Tibial nerve (tissue), 3 donors: ENCODE measurements at regions not wholly inside any gene's neighbourhood (a gene's known extent, or its start where the extent isn't known, plus 50 kb on each side); places are given as distances from the start of the nearest gene placed in this dataset.

ENCODE experiments used
- POLR2A ChIP-seq, 2 donors: fragments of 450-650 bp; IDR thresholded peaks; one replicate each; pipeline ENCODE4 v1.6.1; 2017; ENCODE audit warnings: antibody characterized with exemption in 2 of 2, mild to moderate bottlenecking in 2 of 2, moderate library complexity in 2 of 2
- TF ChIP-seq, protein P1 (sequence below), 5 experiments: fragments of 200-600 bp in 3 of 5; fragments of 450-650 bp in 2 of 5; sonication (generic) in 3 of 5; IDR thresholded peaks; one replicate each; pipeline ENCODE4 v1.5.1; 2016 to 2019; ENCODE audit warnings: antibody characterized with exemption in 5 of 5, mild to moderate bottlenecking in 3 of 5, moderate library complexity in 2 of 5

DNA sequence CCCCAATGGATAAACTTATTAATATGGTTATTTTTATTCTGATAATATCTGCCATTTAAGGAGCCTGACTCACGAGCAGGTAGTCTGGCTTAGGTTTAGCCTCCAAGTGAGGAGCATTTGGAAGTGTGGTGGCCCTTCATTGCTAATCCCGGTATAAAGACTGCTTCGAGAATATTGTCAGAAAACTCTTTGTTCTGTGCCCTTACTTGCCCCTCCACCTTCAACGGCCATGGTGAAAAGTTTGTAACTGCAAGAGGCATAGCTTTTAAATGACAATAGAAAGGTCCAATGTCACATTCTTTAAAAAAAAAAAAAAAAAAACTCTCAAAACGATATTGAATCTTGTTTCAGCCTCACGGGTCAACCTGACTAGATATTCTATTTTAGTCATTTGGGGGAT lies 157.4 kb upstream of the PROX1 start:
- TF ChIP-seq, protein P1, sequence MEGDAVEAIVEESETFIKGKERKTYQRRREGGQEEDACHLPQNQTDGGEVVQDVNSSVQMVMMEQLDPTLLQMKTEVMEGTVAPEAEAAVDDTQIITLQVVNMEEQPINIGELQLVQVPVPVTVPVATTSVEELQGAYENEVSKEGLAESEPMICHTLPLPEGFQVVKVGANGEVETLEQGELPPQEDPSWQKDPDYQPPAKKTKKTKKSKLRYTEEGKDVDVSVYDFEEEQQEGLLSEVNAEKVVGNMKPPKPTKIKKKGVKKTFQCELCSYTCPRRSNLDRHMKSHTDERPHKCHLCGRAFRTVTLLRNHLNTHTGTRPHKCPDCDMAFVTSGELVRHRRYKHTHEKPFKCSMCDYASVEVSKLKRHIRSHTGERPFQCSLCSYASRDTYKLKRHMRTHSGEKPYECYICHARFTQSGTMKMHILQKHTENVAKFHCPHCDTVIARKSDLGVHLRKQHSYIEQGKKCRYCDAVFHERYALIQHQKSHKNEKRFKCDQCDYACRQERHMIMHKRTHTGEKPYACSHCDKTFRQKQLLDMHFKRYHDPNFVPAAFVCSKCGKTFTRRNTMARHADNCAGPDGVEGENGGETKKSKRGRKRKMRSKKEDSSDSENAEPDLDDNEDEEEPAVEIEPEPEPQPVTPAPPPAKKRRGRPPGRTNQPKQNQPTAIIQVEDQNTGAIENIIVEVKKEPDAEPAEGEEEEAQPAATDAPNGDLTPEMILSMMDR (IDR thresholded peaks at IDR 0.05): no peak
- TF ChIP-seq POLR2A (IDR thresholded peaks at IDR 0.05): no peak
